Adipocyte (in vitro differentiated cells): ENCODE measurements at regions not wholly inside any gene's neighbourhood (a gene's known extent, or its start where the extent isn't known, plus 50 kb on each side); places are given as distances from the start of the nearest gene placed in this dataset.
A peak's percentile ranks its signal among the peaks of the same experiment; 100 is the strongest.

ENCODE experiments used
- DNase-seq: peaks from one replicate; pipeline ENCODE4 v3.0.0-alpha.2; 2015; ENCODE audit warnings: low read depth
- H3K27me3 ChIP-seq: replicated peaks from 2 replicates; pipeline ENCODE4 v1.7.0; 2013; ENCODE audit warnings: mild to moderate bottlenecking, low read length, moderate library complexity; ENCODE audit not compliant: control insufficient read depth, insufficient read depth
- H3K36me3 ChIP-seq: 2 replicates; pipeline ENCODE4 v1.7.0; 2013; ENCODE audit warnings: low read length, mild to moderate bottlenecking, moderate library complexity; ENCODE audit not compliant: control insufficient read depth, insufficient read depth, severe bottlenecking
- H3K4me1 ChIP-seq: 2 replicates; pipeline ENCODE4 v1.7.0; 2013; ENCODE audit warnings: mild to moderate bottlenecking, low read length, moderate library complexity; ENCODE audit not compliant: control insufficient read depth, insufficient read depth
- H3K4me3 ChIP-seq: 2 replicates; pipeline ENCODE4 v1.7.0; 2013; ENCODE audit warnings: mild to moderate bottlenecking, low read length, moderate library complexity
- H3K9ac ChIP-seq: 2 replicates; pipeline ENCODE4 v1.7.0; 2013; ENCODE audit warnings: mild to moderate bottlenecking, low read length, moderate library complexity
- H3K9me3 ChIP-seq: 2 replicates; pipeline ENCODE4 v1.7.0; 2013; ENCODE audit warnings: mild to moderate bottlenecking, low read length, moderate library complexity; ENCODE audit not compliant: control insufficient read depth

- no peaks in the 10 kb centered on the region for H3K4me1 ChIP-seq
Measured at GRCh38 chr2:145265244-145265643, 745.3 kb upstream of the ZEB2 start.

GRCh38 chr2:145260674-145261073, 740.8 kb upstream of the ZEB2 start:
- Histone ChIP-seq H3K36me3 (no peaks in the 10 kb centered on the region), H3K27me3 (no peaks in the 10 kb centered on the region), H3K4me1 (no peaks in the 10 kb centered on the region), H3K9ac (no peak overlapping the region), H3K9me3 (no peaks in the 10 kb centered on the region), H3K4me3 (no peak overlapping the region)
- no peak for DNase-seq

More at GRCh38 chr2:145265244-145265643, 745.3 kb upstream of the ZEB2 start:
- no peaks in the 10 kb centered on the region for H3K27me3 ChIP-seq
- H3K4me3 ChIP-seq: no peak overlapping the region
- H3K36me3 ChIP-seq: no peaks in the 10 kb centered on the region
- no peak overlapping the region for H3K9ac ChIP-seq
- DNase-seq: no peak
- H3K9me3 ChIP-seq: no peaks in the 10 kb centered on the region

GRCh38 chr2:145260081-145260480, 740.2 kb upstream of the ZEB2 start:
- Histone ChIP-seq H3K9ac (no peak overlapping the region), H3K27me3 (no peaks in the 10 kb centered on the region), H3K9me3 (no peaks in the 10 kb centered on the region), H3K4me1 (no peaks in the 10 kb centered on the region), H3K4me3 (no peak overlapping the region), H3K36me3 (no peaks in the 10 kb centered on the region)
- no peak for DNase-seq

- Histone ChIP-seq H3K4me3 (no peak overlapping the region), H3K27me3 (no peaks in the 10 kb centered on the region), H3K36me3 (no peaks in the 10 kb centered on the region), H3K9ac (no peak overlapping the region), H3K9me3 (no peaks in the 10 kb centered on the region), H3K4me1 (no peaks in the 10 kb centered on the region)
- DNase-seq: no peak
Measured at GRCh38 chr2:145258903-145259579, 739.1 kb upstream of the ZEB2 start.

- no peaks in the 10 kb centered on the region for H3K4me1 ChIP-seq
- no peak overlapping the region for H3K4me3 ChIP-seq
- no peak overlapping the region for H3K9ac ChIP-seq
- H3K36me3 ChIP-seq: no peaks in the 10 kb centered on the region
- no peaks in the 10 kb centered on the region for H3K9me3 ChIP-seq
- no peaks in the 10 kb centered on the region for H3K27me3 ChIP-seq
- no peak for DNase-seq
Measured at GRCh38 chr2:145257931-145258330, 738.0 kb upstream of the ZEB2 start.

- DNase-seq: peak; percentile 51
- no peaks in the 10 kb centered on the region for H3K4me1 ChIP-seq
- no peak overlapping the region for H3K9ac ChIP-seq
- no peaks in the 10 kb centered on the region for H3K27me3 ChIP-seq
- no peaks in the 10 kb centered on the region for H3K9me3 ChIP-seq
- no peaks in the 10 kb centered on the region for H3K36me3 ChIP-seq
- H3K4me3 ChIP-seq: no peak overlapping the region
Measured at GRCh38 chr2:145256551-145256950, 736.6 kb upstream of the ZEB2 start.

GRCh38 chr2:145254291-145254690, 734.4 kb upstream of the ZEB2 start:
- no peak for DNase-seq
- Histone ChIP-seq H3K4me3 (no peak overlapping the region), H3K36me3 (no peaks in the 10 kb centered on the region), H3K9me3 (no peaks in the 10 kb centered on the region), H3K4me1 (no peaks in the 10 kb centered on the region), H3K9ac (no peak overlapping the region), H3K27me3 (no peaks in the 10 kb centered on the region)

GRCh38 chr2:145253492-145253891, 733.6 kb upstream of the ZEB2 start:
- Histone ChIP-seq H3K4me1 (no peaks in the 10 kb centered on the region), H3K36me3 (no peaks in the 10 kb centered on the region), H3K27me3 (no peaks in the 10 kb centered on the region), H3K9ac (no peak overlapping the region), H3K9me3 (no peaks in the 10 kb centered on the region), H3K4me3 (no peak overlapping the region)
- DNase-seq: no peak

GRCh38 chr2:145245268-145245870, 725.5 kb upstream of the ZEB2 start:
- H3K27me3 ChIP-seq: no peaks in the 10 kb centered on the region
- no peak overlapping the region for H3K4me3 ChIP-seq
- H3K9ac ChIP-seq: no peak overlapping the region
- no peak for DNase-seq
- no peaks in the 10 kb centered on the region for H3K9me3 ChIP-seq
- H3K4me1 ChIP-seq: no peaks in the 10 kb centered on the region
- no peaks in the 10 kb centered on the region for H3K36me3 ChIP-seq

GRCh38 chr2:145235312-145235711, 715.4 kb upstream of the ZEB2 start:
- no peak for DNase-seq
- H3K36me3 ChIP-seq: no peaks in the 10 kb centered on the region
- no peak overlapping the region for H3K4me3 ChIP-seq
- no peak overlapping the region for H3K9ac ChIP-seq
- no peaks in the 10 kb centered on the region for H3K4me1 ChIP-seq
- no peaks in the 10 kb centered on the region for H3K9me3 ChIP-seq
- H3K27me3 ChIP-seq: no peaks in the 10 kb centered on the region

- Histone ChIP-seq H3K4me3 (no peak overlapping the region), H3K27me3 (no peaks in the 10 kb centered on the region), H3K9ac (no peak overlapping the region), H3K9me3 (no peaks in the 10 kb centered on the region), H3K36me3 (no peaks in the 10 kb centered on the region), H3K4me1 (no peaks in the 10 kb centered on the region)
- no peak for DNase-seq
Measured at GRCh38 chr2:145230546-145230945, 710.6 kb upstream of the ZEB2 start.

GRCh38 chr2:145228506-145228905, 708.6 kb upstream of the ZEB2 start:
- Histone ChIP-seq H3K36me3 (no peaks in the 10 kb centered on the region), H3K9me3 (no peaks in the 10 kb centered on the region), H3K4me1 (no peaks in the 10 kb centered on the region), H3K9ac (no peak overlapping the region), H3K4me3 (no peak overlapping the region), H3K27me3 (no peaks in the 10 kb centered on the region)
- no peak for DNase-seq
